Subcutaneous abdominal adipose tissue (tissue), 5 donors: ENCODE measurements at regions not wholly inside any gene's neighbourhood (a gene's known extent, or its start where the extent isn't known, plus 50 kb on each side); places are given as distances from the start of the nearest gene placed in this dataset.

Experiments used
- H3K27ac ChIP-seq: one replicate; pipeline ENCODE4 v1.7.0; 2013; ENCODE audit warnings: low read depth, mild to moderate bottlenecking, inconsistent platforms, low read length, moderate library complexity
- H3K27me3 ChIP-seq, 5 donors: one replicate each; pipeline ENCODE4 v1.7.0; 2013; ENCODE audit warnings: low read length in 5 of 5, inconsistent platforms in 1 of 5; ENCODE audit not compliant: control insufficient read depth in 5 of 5, insufficient read depth in 4 of 5
- H3K36me3 ChIP-seq, 5 donors: one replicate each; pipeline ENCODE4 v1.7.0; 2013; ENCODE audit warnings: low read length in 5 of 5; ENCODE audit not compliant: control insufficient read depth in 5 of 5, insufficient read depth in 5 of 5
- H3K4me1 ChIP-seq, 5 donors: one replicate each; pipeline ENCODE4 v1.7.0; 2013; ENCODE audit warnings: low read length in 5 of 5, mild to moderate bottlenecking in 3 of 5, moderate library complexity in 1 of 5; ENCODE audit not compliant: control insufficient read depth in 5 of 5, insufficient read depth in 5 of 5
- H3K4me3 ChIP-seq, 5 donors: one replicate each; pipeline ENCODE4 v1.7.0; 2013; ENCODE audit warnings: low read length in 5 of 5, low read depth in 1 of 5
- H3K9ac ChIP-seq, 5 donors: one replicate each; pipeline ENCODE4 v1.7.0; 2013; ENCODE audit warnings: low read length in 5 of 5, mild to moderate bottlenecking in 4 of 5, moderate library complexity in 3 of 5
- H3K9me3 ChIP-seq, 5 donors: one replicate each; pipeline ENCODE4 v1.7.0; 2013; ENCODE audit warnings: low read length in 5 of 5; ENCODE audit not compliant: control insufficient read depth in 5 of 5
- donor health status: healthy.
- donor health status: healthy.
- donor health status: healthy.
- donor health status: healthy.
- donor health status: healthy.

DNA sequence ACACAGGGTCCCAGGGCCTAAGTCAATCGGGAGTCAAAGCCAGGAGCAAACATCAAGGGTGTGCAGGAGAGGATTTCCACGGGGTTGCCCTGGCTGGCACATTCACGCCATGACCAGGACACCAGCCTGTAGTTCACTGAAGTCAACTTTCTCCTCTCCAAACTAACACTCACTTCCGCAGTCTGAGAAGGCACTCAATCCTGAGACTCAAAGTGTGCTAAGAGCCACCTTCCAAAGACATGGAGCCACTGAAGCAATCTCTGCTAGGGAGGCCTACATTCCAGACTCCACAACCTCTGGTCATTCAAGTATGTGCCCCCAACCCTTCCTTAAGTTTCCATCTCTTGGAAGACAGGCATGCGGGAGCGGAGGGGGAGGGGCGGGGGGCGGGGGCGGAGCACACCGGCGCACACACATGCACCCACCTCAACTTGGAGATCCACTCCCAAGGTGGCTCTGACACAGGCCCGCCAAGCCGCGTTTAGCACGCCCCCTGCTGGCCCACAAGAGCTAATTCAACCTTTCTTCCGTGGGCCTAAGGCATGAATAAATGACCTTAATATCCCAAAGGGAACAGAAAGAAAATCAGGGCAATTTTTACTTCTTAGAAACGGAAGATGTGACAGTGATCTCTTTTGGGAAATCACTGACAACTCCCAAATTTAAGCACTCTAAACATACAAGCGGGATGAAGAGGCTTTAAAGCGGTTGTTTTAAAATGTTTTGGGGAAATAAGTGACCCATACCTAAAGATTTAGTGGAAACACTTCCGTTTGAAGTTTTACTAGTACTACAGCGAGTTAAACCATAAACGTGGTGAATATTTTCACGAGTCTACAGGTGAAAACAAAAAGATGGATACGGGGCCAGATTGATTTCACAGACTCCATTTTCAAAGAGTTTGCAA, 162.5 kb upstream of the CHRNA7 start:
- Histone ChIP-seq H3K9ac (no peak overlapping the region), H3K9me3 (no peaks in the 10 kb centered on the region), H3K27ac (no peak overlapping the region), H3K4me1 (peaks cover 3 to 12% (median 10%) of the 10 kb centered on the region in 5 donors), H3K4me3 (no peak overlapping the region), H3K27me3 (no peaks in the 10 kb centered on the region), H3K36me3 (no peaks in the 10 kb centered on the region)

DNA sequence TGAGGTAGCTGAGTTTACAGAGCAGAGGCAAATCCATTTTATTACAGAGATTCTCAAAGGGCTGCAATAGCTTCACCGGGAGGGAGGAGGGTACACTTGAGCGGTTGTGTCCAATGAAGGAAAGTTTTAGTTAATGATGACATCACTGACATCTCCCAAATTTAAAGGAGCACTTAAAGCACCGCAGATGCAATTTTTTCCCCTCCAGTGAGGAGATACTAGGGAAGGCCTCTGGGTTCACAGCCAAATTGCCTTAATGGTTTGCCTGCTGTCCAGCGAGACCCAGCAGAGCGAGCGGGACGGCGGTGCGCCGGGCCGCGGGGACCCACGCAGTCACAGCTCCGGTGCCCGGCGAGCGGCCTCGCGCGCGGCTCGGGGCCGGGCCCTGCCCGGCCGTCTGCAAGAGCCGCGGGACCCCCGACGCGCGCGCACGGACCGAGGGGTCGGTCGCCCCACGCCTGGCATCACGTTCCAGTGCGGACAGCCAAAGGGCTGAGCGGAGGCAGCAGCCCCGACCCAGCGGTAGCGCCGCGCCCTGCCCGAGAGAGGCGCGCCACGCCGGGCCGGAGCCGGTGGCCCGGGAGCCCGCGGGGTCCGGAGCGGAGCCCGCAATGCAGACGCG, 160.5 kb upstream of the CHRNA7 start:
- Histone ChIP-seq H3K36me3 (no peaks in the 10 kb centered on the region), H3K4me1 (peaks cover 3 to 12% (median 10%) of the 10 kb centered on the region in 5 donors), H3K9ac (peak overlapping the region in 3 of 5 donors; percentile 21 to 62 (median 35)), H3K9me3 (no peaks in the 10 kb centered on the region), H3K27ac (no peak overlapping the region), H3K4me3 (peak overlapping the region; percentile 66 to 85 (median 71)), H3K27me3 (no peaks in the 10 kb centered on the region)

DNA sequence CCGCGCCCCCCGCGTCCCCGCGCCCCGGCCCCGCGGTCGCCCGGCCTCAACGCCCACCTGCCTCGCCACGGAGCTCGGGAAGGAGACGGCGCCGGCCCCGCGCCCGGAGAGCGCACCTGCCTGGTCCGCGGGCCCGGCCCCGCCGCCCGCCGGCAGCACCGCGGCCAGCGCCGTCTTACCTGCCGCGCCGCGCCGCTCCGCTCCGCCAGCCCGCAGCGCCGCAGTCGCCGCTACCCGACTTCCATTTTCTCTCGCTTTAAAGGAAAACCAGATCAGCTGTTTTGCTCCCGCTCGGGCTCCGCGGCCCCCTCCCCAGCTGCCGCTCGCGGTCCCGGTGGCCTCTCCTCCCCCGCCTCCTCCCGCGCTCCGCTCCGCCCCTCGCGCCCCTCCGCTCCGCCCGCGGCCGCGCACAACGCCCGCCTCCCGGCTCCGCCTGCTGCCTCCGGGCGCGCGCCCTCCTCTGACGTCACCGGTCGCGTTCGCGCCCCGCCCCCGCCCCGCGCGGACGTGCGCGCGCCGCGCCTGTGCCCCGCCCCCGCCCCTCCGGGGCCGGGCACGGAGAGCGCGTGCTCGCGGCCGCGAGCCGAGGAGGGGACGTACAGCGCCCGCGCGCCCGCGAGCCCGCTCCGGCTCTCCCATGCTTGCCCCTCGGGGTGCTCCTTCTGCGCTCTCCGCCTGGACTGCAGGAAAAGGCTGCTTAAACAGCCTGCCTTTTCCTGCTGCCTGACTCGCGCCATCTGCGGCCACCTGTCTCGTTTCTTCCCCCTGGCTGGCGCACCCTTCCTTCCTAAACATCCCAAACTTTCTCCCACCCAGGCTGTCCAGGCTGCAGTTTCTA, 159.8 kb upstream of the CHRNA7 start, which contains the start of gene OTUD7A:
Gene OTUD7A (minus strand): TSS at position 346 of the 838 bp plus-strand sequence.
- Histone ChIP-seq H3K4me3 (peak within 1 kb of the TSS; percentile 75 to 94 (median 81)), H3K27me3 (no peaks in the 10 kb centered on the region), H3K9me3 (no peaks in the 10 kb centered on the region), H3K9ac (peak within 1 kb of the TSS in 4 of 5 donors; percentile 33 to 82 (median 50)), H3K27ac (no peak within 1 kb of the TSS), H3K36me3 (no peaks in the 10 kb centered on the region), H3K4me1 (peaks cover 3 to 12% (median 10%) of the 10 kb centered on the region in 5 donors)

DNA sequence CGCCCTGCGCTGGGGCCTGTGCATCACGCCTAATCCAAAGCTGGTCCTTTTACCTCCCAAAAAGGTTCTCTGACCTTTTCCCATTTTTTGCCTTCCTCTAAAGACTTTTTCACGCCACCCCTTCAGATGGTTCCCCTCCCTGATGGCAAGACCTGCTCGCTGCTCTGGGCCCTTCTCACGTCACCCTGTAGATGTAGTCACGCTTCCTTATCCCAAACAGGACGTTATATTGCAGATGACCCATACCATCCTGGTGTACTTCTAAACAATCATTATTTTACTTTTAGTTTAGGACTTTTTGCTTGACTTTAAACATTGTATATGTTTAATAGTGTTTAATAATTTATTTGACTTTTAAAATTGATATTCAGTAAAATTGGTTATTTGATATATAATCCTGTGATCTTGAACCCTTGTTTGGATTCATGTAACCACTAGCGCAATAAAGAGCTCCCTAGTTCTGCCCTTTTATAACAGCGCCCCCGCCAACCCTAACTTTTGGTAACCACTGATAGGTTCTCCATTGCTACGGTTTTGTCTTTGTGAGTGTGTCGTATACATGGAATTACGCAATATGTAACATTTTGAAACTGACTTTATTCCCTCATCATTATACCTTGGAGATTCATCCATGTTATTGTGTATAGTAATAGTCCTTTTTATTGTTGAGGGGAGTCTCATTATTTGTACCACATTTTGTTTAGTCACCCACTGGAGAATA, 159.0 kb upstream of the CHRNA7 start:
- H3K27me3 ChIP-seq: no peaks in the 10 kb centered on the region
- H3K4me3 ChIP-seq: peak overlapping the region; percentile 75 to 94 (median 81)
- H3K9me3 ChIP-seq: no peaks in the 10 kb centered on the region
- H3K9ac ChIP-seq: peak overlapping the region in 4 of 5 donors; percentile 19 to 82 (median 48)
- H3K36me3 ChIP-seq: no peaks in the 10 kb centered on the region
- H3K27ac ChIP-seq: no peak overlapping the region
- H3K4me1 ChIP-seq: peaks cover 3 to 12% (median 10%) of the 10 kb centered on the region in 5 donors

DNA sequence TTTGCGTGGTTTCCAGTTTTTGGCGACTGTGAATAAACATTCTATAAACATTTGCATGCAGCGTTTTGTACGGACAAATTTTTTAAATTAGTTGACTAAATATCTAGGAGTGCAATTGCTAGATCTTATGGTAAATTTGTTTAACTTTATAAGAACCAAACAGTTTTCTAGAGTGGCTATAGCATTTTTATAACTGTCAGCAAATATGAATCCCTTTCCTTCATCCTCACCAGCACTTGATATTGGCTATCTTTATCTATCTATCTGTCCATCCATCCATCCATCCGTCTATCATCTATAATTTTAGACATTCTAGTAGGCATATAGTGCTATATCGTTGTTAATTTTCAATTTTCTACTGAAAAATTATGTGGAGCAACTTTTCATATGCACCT, 158.4 kb upstream of the CHRNA7 start:
- Histone ChIP-seq H3K36me3 (no peaks in the 10 kb centered on the region), H3K27ac (no peak overlapping the region), H3K9ac (no peak overlapping the region), H3K27me3 (no peaks in the 10 kb centered on the region), H3K9me3 (no peaks in the 10 kb centered on the region), H3K4me1 (peaks cover 3 to 12% (median 10%) of the 10 kb centered on the region in 5 donors), H3K4me3 (no peak overlapping the region)

DNA sequence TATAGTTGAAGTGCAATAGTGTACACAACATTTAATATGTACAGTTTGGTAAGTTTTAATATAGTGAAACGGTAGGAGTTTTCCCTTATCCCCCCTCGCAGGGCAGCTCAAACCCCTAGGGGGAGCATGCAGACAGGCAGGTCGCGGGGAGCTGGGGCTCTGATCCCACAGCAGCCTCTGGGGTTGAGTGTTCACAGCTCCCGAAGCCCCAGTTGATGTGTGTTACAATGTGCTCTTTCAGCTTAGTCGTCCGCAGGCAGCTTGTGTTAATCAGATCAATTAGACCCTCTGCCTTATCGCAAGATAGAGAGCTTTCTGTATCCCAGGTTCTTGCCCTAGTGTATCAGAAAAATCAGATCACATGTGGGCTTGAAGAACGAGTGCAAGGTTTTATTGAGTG, 143.1 kb upstream of the CHRNA7 start:
- peaks cover 0 to 3% (median 0%) of the 10 kb centered on the region in 5 donors for H3K9me3 ChIP-seq
- H3K4me3 ChIP-seq: no peak overlapping the region
- H3K27me3 ChIP-seq: peaks cover 4 to 13% (median 9%) of the 10 kb centered on the region in 5 donors
- H3K9ac ChIP-seq: no peak overlapping the region
- no peaks in the 10 kb centered on the region for H3K4me1 ChIP-seq
- no peaks in the 10 kb centered on the region for H3K36me3 ChIP-seq
- no peak overlapping the region for H3K27ac ChIP-seq

DNA sequence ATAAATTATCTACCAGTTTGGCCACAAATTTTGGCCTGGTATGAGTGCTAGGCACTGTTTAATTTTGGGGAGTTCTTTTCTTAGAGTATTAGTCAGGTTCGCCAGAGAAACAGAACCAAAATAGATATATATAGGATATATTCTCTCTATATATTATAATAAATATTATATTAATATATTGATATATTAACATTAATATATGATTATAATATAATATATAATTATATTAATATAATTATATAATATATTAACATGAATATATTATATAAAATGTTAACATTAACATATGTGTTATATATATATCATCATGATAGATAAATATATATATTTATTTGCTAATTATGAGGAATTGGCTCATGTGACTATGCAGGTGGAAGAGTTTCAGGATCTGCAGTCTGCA, 137.8 kb upstream of the CHRNA7 start:
- H3K9me3 ChIP-seq: peaks cover 3 to 19% (median 9%) of the 10 kb centered on the region in 5 donors
- H3K4me1 ChIP-seq: no peaks in the 10 kb centered on the region
- no peaks in the 10 kb centered on the region for H3K36me3 ChIP-seq
- H3K4me3 ChIP-seq: no peak overlapping the region
- peaks cover 4 to 13% (median 8%) of the 10 kb centered on the region in 5 donors for H3K27me3 ChIP-seq
- no peak overlapping the region for H3K9ac ChIP-seq
- H3K27ac ChIP-seq: no peak overlapping the region

DNA sequence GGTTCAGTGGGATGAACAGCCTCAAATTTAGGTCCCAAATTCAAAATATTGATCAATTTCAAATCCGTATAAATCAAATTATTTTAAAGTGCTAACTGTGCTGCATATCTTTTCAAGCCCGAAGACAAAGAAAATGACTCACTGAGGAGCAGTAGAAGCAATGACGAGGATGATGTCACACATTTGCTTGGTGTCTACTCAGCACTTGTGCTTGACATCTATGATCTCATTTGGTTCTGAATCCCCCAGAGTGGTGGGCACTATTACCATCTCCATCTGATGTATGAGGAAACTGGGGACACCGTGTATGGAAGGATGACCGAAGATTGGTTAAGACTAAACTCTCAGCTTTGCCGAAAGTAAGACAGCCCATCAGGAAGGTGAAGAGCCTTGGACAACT, 136.5 kb upstream of the CHRNA7 start:
- no peak overlapping the region for H3K4me3 ChIP-seq
- H3K27ac ChIP-seq: no peak overlapping the region
- peaks cover 0 to 3% (median 0%) of the 10 kb centered on the region in 5 donors for H3K27me3 ChIP-seq
- H3K9me3 ChIP-seq: peaks cover 6 to 30% (median 18%) of the 10 kb centered on the region in 5 donors
- no peaks in the 10 kb centered on the region for H3K36me3 ChIP-seq
- H3K4me1 ChIP-seq: no peaks in the 10 kb centered on the region
- H3K9ac ChIP-seq: no peak overlapping the region

DNA sequence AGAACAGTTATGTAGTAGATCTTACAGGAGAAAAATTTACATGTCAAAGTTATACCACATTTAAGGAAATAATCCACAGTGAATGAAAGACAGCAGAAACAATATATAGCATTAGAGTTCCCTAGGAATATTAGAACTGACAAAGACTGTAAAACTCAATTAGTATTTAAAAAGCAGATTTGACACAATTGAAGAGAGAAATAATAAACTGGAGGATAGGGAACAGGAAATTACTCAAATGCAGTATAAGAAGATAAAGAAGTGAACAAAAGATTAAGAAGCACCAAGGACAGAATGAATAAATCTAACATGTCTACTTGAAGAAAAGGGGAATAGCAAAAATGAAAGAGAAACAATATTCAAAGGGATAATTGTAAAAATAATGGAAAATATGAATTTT, 132.6 kb upstream of the CHRNA7 start:
- Histone ChIP-seq H3K9me3 (peaks cover 7 to 34% (median 19%) of the 10 kb centered on the region in 5 donors), H3K4me1 (no peaks in the 10 kb centered on the region), H3K9ac (no peak overlapping the region), H3K4me3 (peak overlapping the region in 1 of 5 donors; percentile 28), H3K27ac (no peak overlapping the region), H3K36me3 (no peaks in the 10 kb centered on the region), H3K27me3 (peaks cover 0 to 3% (median 0%) of the 10 kb centered on the region in 5 donors)
